HUES48 (cell line): ENCODE measurements at regions not wholly inside any gene's neighbourhood (a gene's known extent, or its start where the extent isn't known, plus 50 kb on each side); places are given as distances from the start of the nearest gene placed in this dataset.

Experiments
- H3K27ac ChIP-seq: one replicate; pipeline ENCODE4 v1.7.0; 2013; ENCODE audit warnings: low read depth, low read length, inconsistent platforms
- H3K27me3 ChIP-seq: 2 replicates; pipeline ENCODE4 v1.6.1; 2013; ENCODE audit warnings: mild to moderate bottlenecking, low read length; ENCODE audit not compliant: control insufficient read depth, insufficient read depth
- H3K36me3 ChIP-seq: 2 replicates; pipeline ENCODE4 v1.6.1; 2013; ENCODE audit warnings: low read length; ENCODE audit not compliant: control insufficient read depth, insufficient read depth
- H3K4me1 ChIP-seq: 2 replicates; pipeline ENCODE4 v1.6.1; 2013; ENCODE audit warnings: mild to moderate bottlenecking, low read length; ENCODE audit not compliant: control insufficient read depth, insufficient read depth
- H3K4me3 ChIP-seq: 2 replicates; pipeline ENCODE4 v1.5.1; 2013; ENCODE audit warnings: mild to moderate bottlenecking, low read depth, low read length
- H3K9ac ChIP-seq: 2 replicates; pipeline ENCODE4 v1.6.1; 2013; ENCODE audit warnings: mild to moderate bottlenecking, low read depth, low read length, moderate library complexity
- H3K9me3 ChIP-seq: 2 replicates; pipeline ENCODE4 v1.6.1; 2013; ENCODE audit warnings: low read length; ENCODE audit not compliant: control insufficient read depth, insufficient read depth

GRCh38 chr9:99724640-99725039 lies 97.0 kb upstream of the NR4A3 start:
- Histone ChIP-seq H3K9me3 (0 out of 2 replicates have a peak, but pooled peaks cover 5% of the 10 kb centered on the region), H3K27ac (no peak overlapping the region), H3K4me3 (no peak overlapping the region), H3K4me1 (peaks cover 24% of the 10 kb centered on the region), H3K27me3 (no peaks in the 10 kb centered on the region), H3K36me3 (no peaks in the 10 kb centered on the region), H3K9ac (no peak overlapping the region)

GRCh38 chr9:99725852-99726251 lies 95.8 kb upstream of the NR4A3 start:
- Histone ChIP-seq H3K4me3 (no peak overlapping the region), H3K27me3 (no peaks in the 10 kb centered on the region), H3K4me1 (peaks cover 24% of the 10 kb centered on the region), H3K9me3 (0 out of 2 replicates have a peak, but pooled peaks cover 4% of the 10 kb centered on the region), H3K27ac (no peak overlapping the region), H3K36me3 (no peaks in the 10 kb centered on the region), H3K9ac (no peak overlapping the region)

GRCh38 chr9:99726758-99727157 lies 94.9 kb upstream of the NR4A3 start:
- Histone ChIP-seq H3K27ac (no peak overlapping the region), H3K4me1 (peaks cover 23% of the 10 kb centered on the region), H3K9ac (no peak overlapping the region), H3K27me3 (no peaks in the 10 kb centered on the region), H3K4me3 (no peak overlapping the region), H3K36me3 (no peaks in the 10 kb centered on the region), H3K9me3 (no peaks in the 10 kb centered on the region)

GRCh38 chr9:99730062-99730461 lies 91.6 kb upstream of the NR4A3 start:
- Histone ChIP-seq H3K4me1 (no peaks in the 10 kb centered on the region), H3K9me3 (no peaks in the 10 kb centered on the region), H3K9ac (no peak overlapping the region), H3K4me3 (no peak overlapping the region), H3K27me3 (no peaks in the 10 kb centered on the region), H3K27ac (no peak overlapping the region), H3K36me3 (no peaks in the 10 kb centered on the region)

- no peaks in the 10 kb centered on the region for H3K9me3 ChIP-seq
- H3K4me3 ChIP-seq = no peak overlapping the region
- H3K36me3 ChIP-seq = no peaks in the 10 kb centered on the region
- no peak overlapping the region for H3K9ac ChIP-seq
- no peak overlapping the region for H3K27ac ChIP-seq
- H3K4me1 ChIP-seq = no peaks in the 10 kb centered on the region
- no peaks in the 10 kb centered on the region for H3K27me3 ChIP-seq
These were observed 89.7 kb upstream of the NR4A3 start for GRCh38 chr9:99731950-99732349.

GRCh38 chr9:99732715-99733114 lies 89.0 kb upstream of the NR4A3 start:
- Histone ChIP-seq H3K27me3 (no peaks in the 10 kb centered on the region), H3K9me3 (no peaks in the 10 kb centered on the region), H3K4me1 (no peaks in the 10 kb centered on the region), H3K27ac (no peak overlapping the region), H3K36me3 (no peaks in the 10 kb centered on the region), H3K9ac (no peak overlapping the region), H3K4me3 (no peak overlapping the region)

GRCh38 chr9:99735041-99735440 lies 86.6 kb upstream of the NR4A3 start:
- Histone ChIP-seq H3K27ac (no peak overlapping the region), H3K27me3 (no peaks in the 10 kb centered on the region), H3K9me3 (no peaks in the 10 kb centered on the region), H3K4me3 (no peak overlapping the region), H3K36me3 (no peaks in the 10 kb centered on the region), H3K4me1 (no peaks in the 10 kb centered on the region), H3K9ac (no peak overlapping the region)

- no peak overlapping the region for H3K27ac ChIP-seq
- H3K9ac ChIP-seq = no peak overlapping the region
- no peaks in the 10 kb centered on the region for H3K9me3 ChIP-seq
- H3K36me3 ChIP-seq = no peaks in the 10 kb centered on the region
- H3K4me3 ChIP-seq = no peak overlapping the region
- no peaks in the 10 kb centered on the region for H3K4me1 ChIP-seq
- H3K27me3 ChIP-seq = no peaks in the 10 kb centered on the region
These were observed 85.4 kb upstream of the NR4A3 start for GRCh38 chr9:99736291-99736690.

- Histone ChIP-seq H3K36me3 (no peaks in the 10 kb centered on the region), H3K9me3 (no peaks in the 10 kb centered on the region), H3K4me3 (no peak overlapping the region), H3K4me1 (no peaks in the 10 kb centered on the region), H3K27me3 (no peaks in the 10 kb centered on the region), H3K9ac (no peak overlapping the region), H3K27ac (no peak overlapping the region)
These were observed 84.0 kb upstream of the NR4A3 start for GRCh38 chr9:99737649-99738048.

- H3K27me3 ChIP-seq = no peaks in the 10 kb centered on the region
- no peaks in the 10 kb centered on the region for H3K9me3 ChIP-seq
- H3K4me3 ChIP-seq = no peak overlapping the region
- no peaks in the 10 kb centered on the region for H3K36me3 ChIP-seq
- H3K4me1 ChIP-seq = peaks cover 8% of the 10 kb centered on the region
- no peak overlapping the region for H3K27ac ChIP-seq
- H3K9ac ChIP-seq = no peak overlapping the region
These were observed 78.7 kb upstream of the NR4A3 start for GRCh38 chr9:99743006-99743405.

- Histone ChIP-seq H3K4me1 (peaks cover 8% of the 10 kb centered on the region), H3K27me3 (no peaks in the 10 kb centered on the region), H3K9ac (no peak overlapping the region), H3K27ac (no peak overlapping the region), H3K4me3 (no peak overlapping the region), H3K36me3 (no peaks in the 10 kb centered on the region), H3K9me3 (no peaks in the 10 kb centered on the region)
These were observed 78.2 kb upstream of the NR4A3 start for GRCh38 chr9:99743455-99743854.

- Histone ChIP-seq H3K9me3 (no peaks in the 10 kb centered on the region), H3K27ac (no peak overlapping the region), H3K4me3 (no peak overlapping the region), H3K9ac (no peak overlapping the region), H3K27me3 (no peaks in the 10 kb centered on the region), H3K4me1 (peaks cover 8% of the 10 kb centered on the region), H3K36me3 (no peaks in the 10 kb centered on the region)
These were observed 77.6 kb upstream of the NR4A3 start for GRCh38 chr9:99744132-99744531.
